HepG2 (cell line): ENCODE measurements at regions not wholly inside any gene's neighbourhood (a gene's known extent, or its start where the extent isn't known, plus 50 kb on each side); places are given as distances from the start of the nearest gene placed in this dataset.

Experiments
- ATAC-seq: fragments of 200-7000 bp; cut with Tn5 transposase; 3 replicates; pipeline ENCODE4 v1.9.1; 2020; ENCODE audit warnings: mild to moderate bottlenecking, moderate library complexity
- BruUV-seq: library from RNA; stranded (reverse); fragments of 400-500 nt; replicated peaks from 2 replicates; lab custom pipeline; 2021; lab: Mats Ljungman, UMichigan
- CTCF ChIA-PET: fragments of 300-600 bp; formaldehyde crosslinking; extraction: SDS; loops from one replicate; lab custom pipeline; 2021; ENCODE audit warnings: low total read pairs, inconsistent platforms, low intra/inter-chr PET ratio; lab: Yijun Ruan, JAX
- POLR2A ChIA-PET: fragments of 350-600 bp; sonication (Branson Sonifier 250); formaldehyde crosslinking; loops from one replicate; lab custom pipeline; 2020; ENCODE audit warnings: antibody characterized with exemption, inconsistent platforms; lab: Yijun Ruan, JAX
- DNase-seq: peaks from one replicate; pipeline ENCODE4 v3.0.0-alpha.2; 2015; ENCODE audit warnings: low spot score
- FAIRE-seq: peaks from 3 replicates; lab custom pipeline; 2011; peaks lifted over from hg19 to GRCh38; lab: Jason Lieb, UNC
- H2AFZ ChIP-seq: one replicate; pipeline ENCODE4 v1.6.1; 2011; ENCODE audit warnings: low read length, inconsistent platforms
- H3K27ac ChIP-seq: fragments of 300-600 bp; 3 replicates; pipeline ENCODE4 v1.8.0; 2011; ENCODE audit warnings: mixed run types, mild to moderate bottlenecking, mixed read lengths, low read length, inconsistent platforms; ENCODE audit not compliant: insufficient read depth; ENCODE audit errors: extremely low read length
- H3K27me3 ChIP-seq, 2 experiments: fragments of 200-600 bp in 1 of 2; 2 replicates in 1 of 2; 3 replicates in 1 of 2; pipeline versions ENCODE4 v1.6.0 to v1.8.0; 2011; ENCODE audit warnings: low read length in 2 of 2, mild to moderate bottlenecking in 2 of 2, moderate library complexity in 2 of 2, inconsistent platforms in 1 of 2; ENCODE audit not compliant: insufficient read depth in 2 of 2, control insufficient read depth in 1 of 2
- H3K36me3 ChIP-seq, 2 experiments: fragments of 200-600 bp in 1 of 2; replicated peaks in 1 of 2; 2 replicates in 1 of 2; 3 replicates in 1 of 2; pipeline versions ENCODE4 v1.5.1 to v1.8.0; 2011; ENCODE audit warnings: low read length in 2 of 2, inconsistent platforms in 1 of 2; ENCODE audit not compliant: insufficient read depth in 2 of 2, control insufficient read depth in 1 of 2
- H3K4me1 ChIP-seq: 2 replicates; pipeline ENCODE4 v1.5.1; 2012; ENCODE audit warnings: low read length, inconsistent platforms; ENCODE audit not compliant: insufficient read depth
- H3K4me2 ChIP-seq: 2 replicates; pipeline ENCODE4 v1.6.0; 2011; ENCODE audit warnings: low read depth, low read length, inconsistent platforms
- H3K4me3 ChIP-seq, 3 experiments: fragments of 200-600 bp in 1 of 3; sonication (generic), shearing (Covaris generic) in 1 of 3; replicated peaks in 1 of 3; 2 replicates each; pipeline ENCODE4 v1.5.1; 2011 to 2016; ENCODE audit warnings: low read length in 3 of 3, inconsistent platforms in 2 of 3, low read depth in 2 of 3, mild to moderate bottlenecking in 2 of 3, control low read depth in 1 of 3, mixed read lengths in 1 of 3; ENCODE audit not compliant: insufficient read depth in 1 of 3
- H3K79me2 ChIP-seq: one replicate; pipeline ENCODE4 v1.6.1; 2011; ENCODE audit warnings: low read length, inconsistent platforms; ENCODE audit not compliant: insufficient read depth
- H3K9ac ChIP-seq: 2 replicates; pipeline ENCODE4 v1.6.0; 2011; ENCODE audit warnings: mild to moderate bottlenecking, low read depth, low read length, inconsistent platforms; ENCODE audit not compliant: insufficient read depth
- H3K9me3 ChIP-seq: 2 replicates; pipeline ENCODE4 v1.5.1; 2012; ENCODE audit warnings: mild to moderate bottlenecking, low read length
- H4K20me1 ChIP-seq: 2 replicates; pipeline ENCODE4 v1.6.0; 2011; ENCODE audit warnings: inconsistent platforms, mild to moderate bottlenecking, low read length, moderate library complexity; ENCODE audit not compliant: insufficient read depth
- CTCF ChIP-seq: sonication (generic); formaldehyde crosslinking; IDR thresholded peaks from 2 replicates; pipeline ENCODE4 v1.5.0; 2020; ENCODE audit warnings: mild to moderate bottlenecking, missing genetic modification reagents, moderate library complexity
- HMG20B ChIP-seq: conservative IDR thresholded peaks from 2 replicates; pipeline ENCODE4 v1.6.1; 2016; ENCODE audit warnings: missing genetic modification reagents, missing compliant biosample characterization
- HNRNPLL ChIP-seq: fragments of 200-400 bp; formaldehyde crosslinking; IDR thresholded peaks from 2 replicates; pipeline ENCODE4 v1.6.1; 2017; ENCODE audit warnings: mild to moderate bottlenecking, low read depth, low read length; ENCODE audit not compliant: poor library complexity, severe bottlenecking
- SALL2 ChIP-seq: sonication (generic); formaldehyde crosslinking; IDR thresholded peaks from 2 replicates; pipeline ENCODE4 v1.8.1; 2023; ENCODE audit warnings: mild to moderate bottlenecking, missing genetic modification reagents, inconsistent platforms
- TRAFD1 ChIP-seq: sonication (generic); formaldehyde crosslinking; IDR thresholded peaks from 2 replicates; pipeline ENCODE4 v1.5.1; 2020; ENCODE audit warnings: missing genetic modification reagents, mild to moderate bottlenecking, borderline replicate concordance
- ZNF207 ChIP-seq: fragments of 450-650 bp; IDR thresholded peaks from 2 replicates; pipeline ENCODE4 v1.6.1; 2016; ENCODE audit warnings: antibody characterized with exemption, borderline replicate concordance
- WGBS: methylation state at CpG from one replicate; pipeline ENCODE4 v1.1.6; 2017; ENCODE audit warnings: low lambda C conversion rate; 5-methylcytosine and 5-hydroxymethylcytosine counted together
- in situ Hi-C: cut with HindIII; loops from 2 replicates; pipeline ENCODE4 v1.10.0; 2017; ENCODE audit warnings: low pct_unique_long_range_greater_than_20kb; ENCODE audit not compliant: extremely low pct_ligation_motif_present
- intact Hi-C: fragments of 100-400 bp; cut with micrococcal nuclease; formaldehyde crosslinking; loops from one replicate; pipeline ENCODE4 v1.10.0; 2022; ENCODE audit not compliant: unreplicated experiment

- ATAC-seq (no peak), DNase-seq (no peak)
- intact Hi-C loops (no loop called here), in situ Hi-C loops (no loop called here)
- BruUV-seq, result no TSS peak
- Histone ChIP-seq H3K79me2 (no peaks in the 10 kb centered on the region), H3K27ac (no peak overlapping the region), H3K4me2 (no peak overlapping the region), H3K9me3 (no peaks in the 10 kb centered on the region), H3K4me1 (no peaks in the 10 kb centered on the region), H3K9ac (no peak overlapping the region), H4K20me1 (no peaks in the 10 kb centered on the region)
- POLR2A ChIA-PET, result no interaction called here
- TF ChIP-seq HMG20B (CRISPR knock-in tag), result no peak
- no peak for TF ChIP-seq CTCF (CRISPR knock-in tag)
- no peak for TF ChIP-seq TRAFD1 (CRISPR knock-in tag)
- TF ChIP-seq ZNF207, result no peak
- TF ChIP-seq SALL2, result no peak
- no peak for TF ChIP-seq HNRNPLL
- TF ChIP-seq, all 625 proteins: peak for 0
- H3K36me3 ChIP-seq, result no peaks in the 10 kb centered on the region
- CTCF ChIA-PET, result no interaction called here
- H2AFZ ChIP-seq, result no peak overlapping the region
- no peaks in the 10 kb centered on the region; a peak in 1 of 5 replicates for H3K27me3 ChIP-seq
- WGBS, result 39% methylated on average over 4 of the region's 4 CpGs
- FAIRE-seq, result no peak
- H3K4me3 ChIP-seq, result no peak overlapping the region
Observed at GRCh38 chr2:60309336-60309735, 244.1 kb downstream of the BCL11A start.
